NCI-H1694 (cell line): ENCODE measurements at regions not wholly inside any gene's neighbourhood (a gene's known extent, or its start where the extent isn't known, plus 50 kb on each side); places are given as distances from the start of the nearest gene placed in this dataset.

Experiments
- DNase-seq: peaks from one replicate; lab custom pipeline; 2025; lab: John Stamatoyannopoulos, UW

DNA sequence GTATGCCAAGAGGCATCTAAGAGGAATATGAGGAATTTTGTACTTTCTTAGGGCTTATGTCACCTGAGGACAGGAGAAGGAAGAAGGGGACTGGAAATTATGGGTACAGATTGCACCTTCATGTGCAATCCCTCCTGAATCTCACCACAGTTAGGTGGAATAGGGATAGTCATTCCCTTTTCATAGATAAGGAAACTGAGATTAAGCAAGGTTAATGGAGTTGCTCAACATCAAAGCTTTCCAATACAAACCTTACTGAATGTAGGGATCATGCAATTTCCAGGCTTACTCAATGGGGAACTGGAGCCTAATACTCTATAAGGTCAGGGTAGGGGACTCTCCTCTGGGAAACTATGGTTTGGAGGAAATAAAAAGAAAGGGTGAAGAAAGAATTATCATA, 133.0 kb downstream of the C11orf87 start:
- DNase-seq, result no peak

- no peak for DNase-seq
Observed at GRCh38 chr11:109564241-109564640, 142.3 kb downstream of the C11orf87 start.

GRCh38 chr11:109582470-109582869, 160.5 kb downstream of the C11orf87 start:
- no peak for DNase-seq

DNA sequence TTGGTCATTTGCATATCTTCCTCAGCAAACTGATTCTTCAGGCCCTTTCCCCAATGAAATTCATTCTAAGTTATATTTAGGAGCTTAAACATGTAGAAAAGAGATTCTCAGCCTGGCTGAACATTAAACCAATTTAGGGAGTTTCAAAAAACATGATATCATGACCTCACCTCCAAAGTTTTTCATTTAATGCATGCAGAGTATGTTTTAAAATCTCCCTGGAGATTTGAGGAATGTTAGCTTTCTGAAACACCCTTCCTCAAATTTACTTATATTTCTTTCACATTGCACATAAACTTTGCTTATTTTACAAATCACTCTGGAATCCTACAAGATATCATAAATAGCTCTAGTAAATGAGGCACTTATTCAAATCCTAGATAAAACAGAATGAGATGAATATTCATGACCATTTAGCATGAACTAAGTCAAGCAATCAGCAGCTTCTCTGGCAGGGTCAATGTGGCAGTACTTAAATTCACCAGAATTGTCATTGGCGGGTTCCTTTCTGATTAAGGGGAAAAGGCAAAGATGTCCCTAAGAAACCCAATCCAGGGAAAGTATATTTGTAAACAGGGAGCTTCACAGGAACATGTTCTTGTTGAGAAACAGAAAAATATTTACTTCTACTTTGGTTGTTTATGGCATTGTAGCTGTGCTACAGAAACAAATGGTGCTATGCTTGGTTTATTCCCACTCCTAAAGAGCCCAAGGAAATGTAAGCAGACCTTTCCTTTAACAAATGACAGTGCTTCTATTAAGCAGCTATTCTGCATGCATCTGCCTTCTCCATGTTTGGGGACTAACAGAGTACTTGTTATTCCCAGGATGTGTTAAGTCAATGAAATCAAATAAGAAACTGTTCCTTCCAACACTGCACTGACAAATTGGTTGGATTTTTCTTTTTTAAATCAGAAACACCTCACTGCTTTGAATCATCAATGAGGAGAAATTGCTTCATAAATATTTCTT, 162.3 kb downstream of the C11orf87 start:
- no peak for DNase-seq

DNA sequence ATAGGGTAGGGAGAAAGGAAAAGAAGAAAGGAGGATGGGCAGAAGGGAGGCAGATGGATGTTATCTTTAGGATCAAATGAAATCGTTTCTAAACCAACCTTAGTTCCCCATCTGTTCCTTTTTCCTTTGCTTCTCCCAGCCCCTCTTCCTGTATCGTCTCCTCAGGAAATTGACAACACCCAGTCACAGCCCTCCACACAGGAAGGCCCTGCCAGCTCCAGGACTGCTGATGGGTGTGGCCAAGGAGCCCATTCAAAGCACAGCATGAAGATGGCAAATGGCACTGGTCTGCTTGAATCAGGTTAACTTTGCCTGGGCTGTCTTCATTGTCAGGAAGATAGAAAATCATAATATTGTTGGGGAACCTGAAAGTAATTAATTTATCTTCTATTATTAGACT, 164.8 kb downstream of the C11orf87 start:
- DNase-seq, result no peak

DNA sequence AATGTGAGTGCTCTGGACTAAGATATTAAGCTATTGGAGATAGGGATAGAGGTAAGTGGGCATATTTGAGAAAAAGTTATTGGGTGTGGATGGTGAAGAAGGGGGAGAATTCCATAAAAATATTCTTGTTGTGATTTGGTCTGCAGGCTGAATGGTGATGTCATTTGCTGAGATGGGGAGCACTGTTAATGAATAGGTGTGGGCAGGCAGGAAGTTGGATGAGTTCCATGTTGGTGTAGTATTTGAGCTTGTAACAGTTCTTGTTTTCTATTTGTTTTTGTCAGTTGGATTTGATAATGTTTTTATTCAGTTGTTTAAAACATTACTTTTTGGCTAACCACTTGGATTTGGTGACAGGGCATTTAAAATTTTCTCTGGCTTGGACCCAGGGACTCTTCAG, 168.8 kb downstream of the C11orf87 start:
- DNase-seq, result no peak

- DNase-seq, result no peak
Observed at GRCh38 chr11:109597336-109597735, 175.3 kb downstream of the C11orf87 start.

DNA sequence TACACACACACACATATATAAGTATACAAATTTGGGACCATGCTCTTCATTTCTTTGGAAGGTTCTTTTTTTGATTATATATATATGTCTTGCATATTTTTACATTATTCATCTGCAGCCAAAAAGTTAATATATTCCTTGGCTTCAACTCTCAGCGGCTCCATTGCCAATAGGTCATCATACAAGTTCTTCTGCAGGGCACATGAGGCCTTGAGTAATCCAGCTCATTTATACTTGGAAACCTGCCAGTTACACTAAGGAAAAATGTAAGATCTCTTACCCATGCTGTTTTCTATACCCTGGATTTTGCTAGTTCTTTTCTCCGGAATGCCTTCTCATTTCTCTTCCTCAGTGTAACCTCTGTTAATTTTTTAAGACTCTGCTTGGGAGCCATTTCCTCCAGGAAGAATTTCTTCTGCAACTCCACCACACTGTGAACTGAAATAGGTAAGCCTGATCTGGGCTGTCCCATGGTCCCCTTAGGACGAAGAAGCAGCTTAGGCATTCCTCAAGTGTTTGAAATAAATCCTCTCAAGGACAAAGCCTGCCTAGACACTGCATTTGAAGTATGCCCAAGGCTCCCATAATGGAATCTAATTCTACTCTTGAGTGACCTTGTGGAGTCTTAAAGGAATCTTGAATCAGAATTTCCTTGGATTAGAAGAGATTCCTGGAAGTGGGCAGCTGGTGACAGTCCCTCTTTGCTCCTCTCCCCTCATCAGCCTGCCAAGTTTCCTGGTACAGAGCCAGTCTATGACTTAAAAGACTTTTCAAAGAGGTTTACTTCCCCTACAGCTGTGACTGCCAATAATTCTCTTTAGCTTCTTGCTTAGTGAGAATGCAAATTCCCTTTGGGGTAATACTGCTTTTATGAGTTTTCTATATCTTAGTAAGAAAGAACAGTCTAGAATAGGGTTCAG, 182.8 kb downstream of the C11orf87 start:
- DNase-seq, result no peak

DNA sequence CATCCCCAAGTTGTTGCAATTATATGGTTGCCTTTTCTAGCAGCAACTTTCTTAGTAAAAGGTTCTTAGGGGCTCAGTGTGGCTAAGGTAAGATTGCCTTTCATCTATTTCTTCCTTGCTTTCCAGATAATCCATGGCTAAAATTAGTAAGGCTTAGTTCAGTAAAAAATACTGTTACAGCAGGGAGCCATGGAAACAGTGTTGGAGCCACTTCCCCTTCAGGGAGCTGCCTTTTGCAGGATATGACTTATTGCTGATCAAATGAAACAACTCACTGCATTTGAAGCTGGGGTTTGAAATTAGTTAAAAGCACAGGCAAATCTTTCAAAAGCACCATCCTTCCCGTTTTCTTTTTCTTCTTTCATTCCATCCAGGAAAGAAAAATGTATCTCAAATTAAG, 184.3 kb downstream of the C11orf87 start:
- no peak for DNase-seq

GRCh38 chr11:109609454-109610185, 187.6 kb downstream of the C11orf87 start:
- DNase-seq, result no peak

GRCh38 chr11:109612496-109612895, 190.5 kb downstream of the C11orf87 start:
- no peak for DNase-seq

- DNase-seq, result no peak
Observed at GRCh38 chr11:109619498-109619897, 197.5 kb downstream of the C11orf87 start.

- DNase-seq, result no peak
Observed at GRCh38 chr11:109629734-109630133, 207.7 kb downstream of the C11orf87 start.

DNA sequence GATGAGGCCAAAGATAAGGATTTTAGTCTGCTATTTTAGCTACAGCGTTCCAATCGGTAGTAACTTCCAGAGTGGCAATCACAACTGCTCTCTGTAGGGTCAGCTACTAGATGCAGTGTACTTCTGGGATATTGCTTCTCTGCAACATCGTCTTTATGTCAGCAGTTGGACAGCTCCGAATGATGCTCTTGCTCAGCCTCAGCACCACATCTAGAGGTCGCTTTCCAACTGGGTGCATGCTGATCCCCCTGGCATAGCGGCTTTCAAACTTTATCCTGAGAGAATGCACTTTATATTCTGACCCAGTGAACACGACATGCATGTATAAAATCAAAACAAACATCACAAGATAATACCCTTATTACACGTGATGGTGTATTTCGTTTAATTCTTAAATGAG, 219.6 kb downstream of the C11orf87 start:
- no peak for DNase-seq

DNA sequence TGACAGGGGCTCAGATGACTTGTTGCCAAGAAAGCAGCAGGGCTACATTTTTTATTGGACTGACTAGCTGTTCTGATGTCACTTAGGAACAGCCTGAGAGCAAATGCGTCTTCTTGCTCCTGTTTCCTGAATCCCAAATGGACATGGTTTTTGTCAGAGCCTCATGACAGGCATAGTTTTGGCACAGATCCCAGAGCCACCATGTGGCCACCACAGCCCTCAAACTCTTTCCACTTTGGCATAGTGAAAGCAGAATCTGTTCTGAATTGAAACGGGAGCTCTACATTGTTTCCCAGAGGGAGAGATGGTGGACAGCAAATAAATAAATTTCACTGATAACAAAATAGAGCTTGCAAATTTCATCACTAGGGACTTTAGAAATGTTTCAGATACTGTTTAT, 222.2 kb downstream of the C11orf87 start:
- peak; percentile 85 for DNase-seq

DNA sequence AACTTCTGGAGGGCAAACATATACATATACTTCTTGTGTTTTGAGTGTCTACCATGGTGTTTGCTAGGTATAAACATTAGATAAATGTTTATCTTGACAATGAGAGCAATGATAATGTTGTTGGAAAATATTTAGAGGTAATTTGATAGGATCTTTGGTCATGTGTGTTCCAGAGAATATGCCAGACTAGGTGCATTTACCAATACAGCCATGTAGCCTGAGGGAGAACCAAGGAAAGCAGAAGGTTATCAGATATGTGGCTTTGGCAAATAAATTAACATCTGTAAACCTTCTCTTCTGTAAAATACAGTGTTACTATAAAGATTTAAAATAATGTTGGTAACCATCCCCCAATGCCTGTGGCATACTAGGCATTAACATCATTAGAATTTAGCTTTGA, 226.8 kb downstream of the C11orf87 start:
- DNase-seq, result no peak

GRCh38 chr11:109654091-109654490, 232.1 kb downstream of the C11orf87 start:
- no peak for DNase-seq

GRCh38 chr11:109658190-109658589, 236.2 kb downstream of the C11orf87 start:
- no peak for DNase-seq

- DNase-seq, result no peak
Observed at GRCh38 chr11:109667719-109668118, 245.7 kb downstream of the C11orf87 start.

GRCh38 chr11:109668973-109669634, 247.1 kb downstream of the C11orf87 start:
- DNase-seq, result no peak

- no peak for DNase-seq
Observed at GRCh38 chr11:109677231-109677630, 255.2 kb downstream of the C11orf87 start.

DNA sequence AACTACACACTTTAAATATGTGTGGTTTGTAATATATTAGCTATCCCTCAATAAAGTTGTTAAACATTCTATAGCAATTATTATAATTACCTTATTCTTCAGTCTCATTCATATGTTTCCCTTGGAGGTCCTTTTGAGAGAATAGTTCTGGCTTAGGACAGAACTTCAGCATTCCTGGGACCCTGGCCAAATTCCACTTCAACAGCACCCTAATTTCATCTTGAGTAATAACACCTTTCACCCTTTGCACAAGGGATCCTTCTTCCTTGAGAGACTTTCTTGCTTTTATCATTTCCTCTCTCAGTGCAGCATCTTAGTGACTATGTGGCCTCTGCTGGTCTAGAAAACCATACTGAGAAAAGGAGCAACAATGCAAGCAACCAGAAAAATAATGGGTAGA, 255.9 kb downstream of the C11orf87 start:
- DNase-seq, result no peak
